ENCODE measurements at regions not wholly inside any gene's neighbourhood (a gene's known extent, or its start where the extent isn't known, plus 50 kb on each side); places are given as distances from the start of the nearest gene placed in this dataset.
"Not testable (repeated sequence)": the region's sequence is repeated elsewhere in the genome, so short reads cannot be mapped to it uniquely, and the experiment has no call there.

DNA sequence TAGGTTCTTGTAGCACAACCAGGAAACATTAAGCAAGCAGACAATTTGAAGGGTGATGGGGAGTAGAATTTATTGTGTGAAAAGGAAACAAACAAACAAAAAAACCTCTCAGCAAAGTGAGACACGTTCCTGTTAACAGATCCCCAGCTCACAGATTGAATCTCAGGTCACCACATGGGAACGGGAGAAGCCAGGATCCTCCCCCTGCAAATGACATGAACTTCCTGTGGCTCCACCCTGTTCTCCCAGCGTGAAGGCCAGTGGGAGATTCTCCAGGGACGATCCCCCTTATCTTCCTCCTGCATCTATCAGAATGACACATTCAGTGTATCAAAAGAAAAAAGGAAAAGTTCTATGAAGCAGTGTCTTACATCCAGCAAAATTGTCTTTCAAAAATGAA is 1488.1 kb downstream of the OTOL1 start:
- H3K4ac ChIP-seq (ENCODE audit: low read depth, low read length): no peak overlapping the region
- H2BK5ac ChIP-seq (ENCODE audit: insufficient read length, low read length): no peak overlapping the region
- no peak overlapping the region for H3K14ac ChIP-seq (ENCODE audit: insufficient read depth, low read length)
- H2BK12ac ChIP-seq (ENCODE audit: insufficient read length, low read depth, low read length): no peak overlapping the region
- H3K27me3 ChIP-seq (ENCODE audit: insufficient read depth, low read length): no peaks in the 10 kb centered on the region
- H3K9ac ChIP-seq (ENCODE audit: extremely low read depth, insufficient read length, low read length): no peak overlapping the region
- H3K79me1 ChIP-seq (ENCODE audit: insufficient read depth, low read depth, low read length, poor library complexity, severe bottlenecking): no peaks in the 10 kb centered on the region
- no peak overlapping the region for H2AFZ ChIP-seq (ENCODE audit: low read length)
- H3K9me3 ChIP-seq (ENCODE audit: control insufficient read depth, low read depth, low read length): peaks cover 9% of the 10 kb centered on the region
- Mint-ChIP-seq H3K36me3 (ENCODE audit: insufficient read depth in 1 of 3, low read depth in 3 of 3) (peaks cover 5 to 18% (median 10%) of the 10 kb centered on the region in 3 experiments; a peak in 6 of 7 replicates), H3K9me3 (peaks cover 10 to 18% of the 10 kb centered on the region in 2 experiments), H3K4me3 (no peak overlapping the region), H3K27ac (no peak overlapping the region), H3K27me3 (ENCODE audit: low read depth) (no peaks in the 10 kb centered on the region; the same call in 1 of the 2 replicates), H3K4me1 (no peaks in the 10 kb centered on the region)
- no peak overlapping the region for H3K23ac ChIP-seq (ENCODE audit: insufficient read length, low read depth, low read length)
- H4K5ac ChIP-seq (ENCODE audit: insufficient read length, low read depth, low read length): no peak overlapping the region
- no peaks in the 10 kb centered on the region for H3K23me2 ChIP-seq (ENCODE audit: insufficient read length, low read depth, low read length, poor library complexity, severe bottlenecking)
- H2BK20ac ChIP-seq (ENCODE audit: low read depth, low read length, poor library complexity, severe bottlenecking): no peak overlapping the region
- H4K20me1 ChIP-seq (ENCODE audit: control insufficient read depth, insufficient read depth, insufficient read length): no peaks in the 10 kb centered on the region
- no peak overlapping the region for H3K56ac ChIP-seq (ENCODE audit: insufficient read length, low read depth, low read length)
- no peak overlapping the region for H2BK120ac ChIP-seq (ENCODE audit: low read depth, low read length, poor library complexity, severe bottlenecking)
- DNase-seq: no peak
- no peak overlapping the region for H4K8ac ChIP-seq (replicated peaks; ENCODE audit: insufficient read length, low read depth, low read length)
- no peak overlapping the region for H3K27ac ChIP-seq (ENCODE audit: insufficient read length, low read depth, low read length)
- TF ChIP-seq, protein P1, sequence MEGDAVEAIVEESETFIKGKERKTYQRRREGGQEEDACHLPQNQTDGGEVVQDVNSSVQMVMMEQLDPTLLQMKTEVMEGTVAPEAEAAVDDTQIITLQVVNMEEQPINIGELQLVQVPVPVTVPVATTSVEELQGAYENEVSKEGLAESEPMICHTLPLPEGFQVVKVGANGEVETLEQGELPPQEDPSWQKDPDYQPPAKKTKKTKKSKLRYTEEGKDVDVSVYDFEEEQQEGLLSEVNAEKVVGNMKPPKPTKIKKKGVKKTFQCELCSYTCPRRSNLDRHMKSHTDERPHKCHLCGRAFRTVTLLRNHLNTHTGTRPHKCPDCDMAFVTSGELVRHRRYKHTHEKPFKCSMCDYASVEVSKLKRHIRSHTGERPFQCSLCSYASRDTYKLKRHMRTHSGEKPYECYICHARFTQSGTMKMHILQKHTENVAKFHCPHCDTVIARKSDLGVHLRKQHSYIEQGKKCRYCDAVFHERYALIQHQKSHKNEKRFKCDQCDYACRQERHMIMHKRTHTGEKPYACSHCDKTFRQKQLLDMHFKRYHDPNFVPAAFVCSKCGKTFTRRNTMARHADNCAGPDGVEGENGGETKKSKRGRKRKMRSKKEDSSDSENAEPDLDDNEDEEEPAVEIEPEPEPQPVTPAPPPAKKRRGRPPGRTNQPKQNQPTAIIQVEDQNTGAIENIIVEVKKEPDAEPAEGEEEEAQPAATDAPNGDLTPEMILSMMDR (conservative IDR thresholded peaks at IDR 0.05): no peak
- no peak overlapping the region for H3T11ph ChIP-seq (ENCODE audit: low read length)
- H2BK15ac ChIP-seq (ENCODE audit: low read depth, low read length): no peak overlapping the region
- no CpG with 5 or more reads among the region's 4 CpGs for WGBS (ENCODE audit: extremely low coverage, insufficient read length, low lambda C conversion rate)
- H2AK5ac ChIP-seq (ENCODE audit: insufficient read length, low read length): no peak overlapping the region
- no peak overlapping the region for H3K4me2 ChIP-seq (ENCODE audit: insufficient read depth, insufficient read length, low read length)
- no peaks in the 10 kb centered on the region for H3K4me1 ChIP-seq (ENCODE audit: insufficient read depth, low read length)
- no peaks in the 10 kb centered on the region for H3K79me2 ChIP-seq (ENCODE audit: insufficient read depth, low read length)
- no peak overlapping the region for H3K18ac ChIP-seq (ENCODE audit: insufficient read length, low read depth, low read length)
- no peak overlapping the region for H4K91ac ChIP-seq (ENCODE audit: insufficient read length, low read depth, low read length)

DNA sequence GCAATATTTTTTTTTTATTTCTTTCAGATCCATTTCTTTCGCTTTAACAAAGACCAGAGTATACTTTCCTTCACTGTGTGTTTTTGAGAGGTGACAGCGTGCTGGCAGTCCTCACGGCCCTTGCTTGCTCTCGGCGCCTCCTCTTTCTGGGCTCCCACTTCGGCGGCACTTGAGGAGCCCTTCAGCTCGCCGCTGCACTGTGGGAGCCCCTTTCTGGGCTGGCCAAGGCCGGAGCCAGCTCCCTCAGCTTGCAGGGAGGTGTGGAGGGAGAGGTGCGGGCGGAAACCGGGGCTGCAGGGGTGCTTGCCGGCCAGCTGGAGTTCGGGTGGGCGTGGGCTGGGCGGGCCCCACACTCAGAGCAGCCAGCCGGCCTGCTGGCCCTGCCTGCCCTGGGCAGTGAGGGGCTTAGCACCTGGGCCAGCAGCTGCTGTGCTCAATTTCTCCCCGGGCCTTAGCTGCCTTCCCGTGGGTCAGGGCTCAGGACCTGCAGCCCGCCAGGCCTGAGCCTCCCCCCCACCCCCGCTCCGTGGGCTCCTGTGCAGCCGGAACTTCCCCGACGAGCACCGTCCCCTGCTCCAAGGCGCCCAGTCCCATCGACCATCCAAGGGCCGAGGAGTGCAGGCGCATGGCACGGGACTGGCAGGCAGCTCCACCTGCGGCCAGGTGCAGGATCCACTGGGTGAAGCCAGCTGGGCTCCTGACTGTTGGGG is 1490.6 kb downstream of the OTOL1 start:
- H3K23ac ChIP-seq (ENCODE audit: insufficient read length, low read depth, low read length); H3K27me3 ChIP-seq (ENCODE audit: insufficient read depth, low read length); H3K4me2 ChIP-seq (ENCODE audit: insufficient read depth, insufficient read length, low read length); H3K14ac ChIP-seq (ENCODE audit: insufficient read depth, low read length); H2AFZ ChIP-seq (ENCODE audit: low read length); H4K91ac ChIP-seq (ENCODE audit: insufficient read length, low read depth, low read length); DNase-seq; H3K27me3 Mint-ChIP-seq (ENCODE audit: low read depth); H2BK5ac ChIP-seq (ENCODE audit: insufficient read length, low read length); H2BK15ac ChIP-seq (ENCODE audit: low read depth, low read length); H4K20me1 ChIP-seq (ENCODE audit: control insufficient read depth, insufficient read depth, insufficient read length); H3K4me1 Mint-ChIP-seq; H4K5ac ChIP-seq (ENCODE audit: insufficient read length, low read depth, low read length); H3K4me1 ChIP-seq (ENCODE audit: insufficient read depth, low read length); H2AK5ac ChIP-seq (ENCODE audit: insufficient read length, low read length); H3K27ac ChIP-seq (ENCODE audit: insufficient read length, low read depth, low read length); H3K9me3 ChIP-seq (ENCODE audit: control insufficient read depth, low read depth, low read length); H3K27ac Mint-ChIP-seq; H3K79me1 ChIP-seq (ENCODE audit: insufficient read depth, low read depth, low read length, poor library complexity, severe bottlenecking); H2BK12ac ChIP-seq (ENCODE audit: insufficient read length, low read depth, low read length); H3T11ph ChIP-seq (ENCODE audit: low read length); H2BK120ac ChIP-seq (ENCODE audit: low read depth, low read length, poor library complexity, severe bottlenecking); H4K8ac ChIP-seq (replicated peaks; ENCODE audit: insufficient read length, low read depth, low read length); H3K56ac ChIP-seq (ENCODE audit: insufficient read length, low read depth, low read length); H3K79me2 ChIP-seq (ENCODE audit: insufficient read depth, low read length); H3K4ac ChIP-seq (ENCODE audit: low read depth, low read length); H3K18ac ChIP-seq (ENCODE audit: insufficient read length, low read depth, low read length); H3K4me3 Mint-ChIP-seq; H3K23me2 ChIP-seq (ENCODE audit: insufficient read length, low read depth, low read length, poor library complexity, severe bottlenecking); H2BK20ac ChIP-seq (ENCODE audit: low read depth, low read length, poor library complexity, severe bottlenecking); H3K9ac ChIP-seq (ENCODE audit: extremely low read depth, insufficient read length, low read length): not testable (repeated sequence)
- WGBS (ENCODE audit: extremely low coverage, insufficient read length, low lambda C conversion rate): no CpG with 5 or more reads among the region's 33 CpGs
- Mint-ChIP-seq H3K9me3 (peaks cover 4 to 15% of the 10 kb centered on the region in 2 experiments; a peak in 4 of 5 replicates), H3K36me3 (ENCODE audit: insufficient read depth in 1 of 3, low read depth in 3 of 3) (peaks cover 5 to 18% (median 10%) of the 10 kb centered on the region in 3 experiments; a peak in 6 of 7 replicates)

Data from H9 (cell line).